Calu3 (cell line): ENCODE measurements at regions not wholly inside any gene's neighbourhood (a gene's known extent, or its start where the extent isn't known, plus 50 kb on each side); places are given as distances from the start of the nearest gene placed in this dataset.

ENCODE experiments used
- BruUV-seq: library from RNA; stranded (reverse); fragments of 400-500 nt; replicated peaks from 2 replicates; lab custom pipeline; 2021; lab: Mats Ljungman, UMichigan
- CTCF ChIA-PET: fragments of 300-600 bp; sonication (Branson Sonifier 250); formaldehyde crosslinking; loops from one replicate; lab custom pipeline; 2022; ENCODE audit warnings: antibody characterized with exemption; lab: Charles Lee
- DNase-seq: peaks from one replicate; pipeline ENCODE4 v3.0.0; 2022
- H3K27ac Mint-ChIP-seq: one replicate; pipeline ENCODE4 v1.8.0; 2022; ENCODE audit warnings: mixed read lengths; ENCODE audit not compliant: unreplicated experiment
- H3K27me3 Mint-ChIP-seq: one replicate; pipeline ENCODE4 v1.8.0; 2022; ENCODE audit warnings: mixed read lengths; ENCODE audit not compliant: unreplicated experiment
- H3K36me3 Mint-ChIP-seq: one replicate; pipeline ENCODE4 v1.8.0; 2022; ENCODE audit warnings: mild to moderate bottlenecking, moderate library complexity, mixed read lengths; ENCODE audit not compliant: insufficient read depth, unreplicated experiment
- H3K4me1 Mint-ChIP-seq: one replicate; pipeline ENCODE4 v1.8.0; 2022; ENCODE audit warnings: mild to moderate bottlenecking, low read depth, mixed read lengths; ENCODE audit not compliant: unreplicated experiment
- H3K4me3 Mint-ChIP-seq: one replicate; pipeline ENCODE4 v1.8.0; 2022; ENCODE audit warnings: mild to moderate bottlenecking, low read depth, moderate library complexity, mixed read lengths; ENCODE audit not compliant: unreplicated experiment
- H3K9me3 Mint-ChIP-seq: one replicate; pipeline ENCODE4 v1.8.0; 2022; ENCODE audit warnings: low read depth, mixed read lengths; ENCODE audit not compliant: unreplicated experiment
- intact Hi-C: fragments of 100-400 bp; cut with micrococcal nuclease; formaldehyde crosslinking; loops from one replicate; pipeline ENCODE4 v1.10.0; 2022; ENCODE audit not compliant: unreplicated experiment
- TF ChIP-seq, protein P1 (sequence below): fragments of 200-600 bp; IDR thresholded peaks from one replicate; pipeline ENCODE4 v1.8.0; 2022; ENCODE audit warnings: antibody characterized with exemption; ENCODE audit not compliant: unreplicated experiment

GRCh38 chr2:66753257-66753656 lies 318.3 kb downstream of the MEIS1 start:
- no peak for DNase-seq
- TF ChIP-seq, protein P1, sequence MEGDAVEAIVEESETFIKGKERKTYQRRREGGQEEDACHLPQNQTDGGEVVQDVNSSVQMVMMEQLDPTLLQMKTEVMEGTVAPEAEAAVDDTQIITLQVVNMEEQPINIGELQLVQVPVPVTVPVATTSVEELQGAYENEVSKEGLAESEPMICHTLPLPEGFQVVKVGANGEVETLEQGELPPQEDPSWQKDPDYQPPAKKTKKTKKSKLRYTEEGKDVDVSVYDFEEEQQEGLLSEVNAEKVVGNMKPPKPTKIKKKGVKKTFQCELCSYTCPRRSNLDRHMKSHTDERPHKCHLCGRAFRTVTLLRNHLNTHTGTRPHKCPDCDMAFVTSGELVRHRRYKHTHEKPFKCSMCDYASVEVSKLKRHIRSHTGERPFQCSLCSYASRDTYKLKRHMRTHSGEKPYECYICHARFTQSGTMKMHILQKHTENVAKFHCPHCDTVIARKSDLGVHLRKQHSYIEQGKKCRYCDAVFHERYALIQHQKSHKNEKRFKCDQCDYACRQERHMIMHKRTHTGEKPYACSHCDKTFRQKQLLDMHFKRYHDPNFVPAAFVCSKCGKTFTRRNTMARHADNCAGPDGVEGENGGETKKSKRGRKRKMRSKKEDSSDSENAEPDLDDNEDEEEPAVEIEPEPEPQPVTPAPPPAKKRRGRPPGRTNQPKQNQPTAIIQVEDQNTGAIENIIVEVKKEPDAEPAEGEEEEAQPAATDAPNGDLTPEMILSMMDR = no peak
- Mint-ChIP-seq H3K27ac (no peak overlapping the region), H3K9me3 (no peaks in the 10 kb centered on the region), H3K27me3 (no peaks in the 10 kb centered on the region), H3K4me3 (no peak overlapping the region), H3K36me3 (no peaks in the 10 kb centered on the region), H3K4me1 (no peaks in the 10 kb centered on the region)
- no TSS peak for BruUV-seq
- CTCF ChIA-PET = no interaction called here
- intact Hi-C loops = no loop called here

GRCh38 chr2:66753660-66754059 lies 318.7 kb downstream of the MEIS1 start:
- no TSS peak for BruUV-seq
- Mint-ChIP-seq H3K27ac (no peak overlapping the region), H3K27me3 (no peaks in the 10 kb centered on the region), H3K4me1 (no peaks in the 10 kb centered on the region), H3K9me3 (no peaks in the 10 kb centered on the region), H3K4me3 (no peak overlapping the region), H3K36me3 (no peaks in the 10 kb centered on the region)
- CTCF ChIA-PET = no interaction called here
- intact Hi-C loops = no loop called here
- TF ChIP-seq, protein P1 = no peak
- no peak for DNase-seq

DNA sequence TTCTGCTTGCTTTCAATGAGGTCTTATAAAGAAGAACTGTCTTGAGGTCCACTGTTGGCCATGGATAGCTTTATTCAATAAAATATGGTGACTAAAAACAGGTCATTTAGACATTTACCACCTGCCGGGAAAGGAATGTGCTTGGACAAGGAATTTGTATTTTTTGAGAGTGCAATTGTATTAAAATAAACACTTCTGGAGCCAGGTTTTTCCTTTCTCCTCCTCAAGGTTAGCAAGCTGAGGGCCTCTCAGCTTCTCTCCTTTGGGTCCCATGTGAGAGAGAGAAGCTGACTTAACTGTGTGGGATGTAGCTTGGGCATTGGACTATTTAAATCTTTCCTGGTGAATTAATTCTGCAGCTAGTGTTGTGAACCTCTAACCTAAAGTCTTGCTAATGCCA lies 321.0 kb downstream of the MEIS1 start:
- no peaks in the 10 kb centered on the region for H3K27me3 Mint-ChIP-seq
- intact Hi-C loops = no loop called here
- no peak overlapping the region for H3K4me3 Mint-ChIP-seq
- no peaks in the 10 kb centered on the region for H3K36me3 Mint-ChIP-seq
- no peaks in the 10 kb centered on the region for H3K4me1 Mint-ChIP-seq
- H3K9me3 Mint-ChIP-seq = no peaks in the 10 kb centered on the region
- DNase-seq = no peak
- TF ChIP-seq, protein P1 = no peak
- CTCF ChIA-PET = no interaction called here
- H3K27ac Mint-ChIP-seq = no peak overlapping the region
- BruUV-seq = no TSS peak

DNA sequence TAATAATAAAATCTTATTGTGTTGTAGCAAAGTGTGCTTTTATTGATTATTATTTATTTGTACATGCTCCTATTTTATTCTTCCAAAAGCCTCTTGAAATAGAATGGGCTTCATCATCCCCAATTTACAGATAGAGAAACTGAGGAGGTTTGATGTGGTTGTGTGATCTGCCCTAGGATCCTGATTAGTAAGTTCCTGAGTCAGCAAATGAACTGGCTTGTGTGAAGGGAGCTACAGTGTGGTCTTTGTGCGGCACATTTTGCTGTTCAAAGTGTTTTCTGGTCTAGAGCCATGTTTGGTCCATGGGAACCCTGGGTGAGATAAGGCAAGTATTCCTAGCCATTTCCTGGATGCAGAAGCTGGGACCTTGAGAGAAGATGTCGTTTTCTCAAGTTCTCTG lies 326.9 kb downstream of the MEIS1 start:
- no peak overlapping the region for H3K27ac Mint-ChIP-seq
- H3K9me3 Mint-ChIP-seq = no peaks in the 10 kb centered on the region
- no peaks in the 10 kb centered on the region for H3K36me3 Mint-ChIP-seq
- no peaks in the 10 kb centered on the region for H3K27me3 Mint-ChIP-seq
- no peak for DNase-seq
- intact Hi-C loops = no loop called here
- CTCF ChIA-PET = no interaction called here
- BruUV-seq = no TSS peak
- H3K4me1 Mint-ChIP-seq = no peaks in the 10 kb centered on the region
- TF ChIP-seq, protein P1 = no peak
- no peak overlapping the region for H3K4me3 Mint-ChIP-seq

DNA sequence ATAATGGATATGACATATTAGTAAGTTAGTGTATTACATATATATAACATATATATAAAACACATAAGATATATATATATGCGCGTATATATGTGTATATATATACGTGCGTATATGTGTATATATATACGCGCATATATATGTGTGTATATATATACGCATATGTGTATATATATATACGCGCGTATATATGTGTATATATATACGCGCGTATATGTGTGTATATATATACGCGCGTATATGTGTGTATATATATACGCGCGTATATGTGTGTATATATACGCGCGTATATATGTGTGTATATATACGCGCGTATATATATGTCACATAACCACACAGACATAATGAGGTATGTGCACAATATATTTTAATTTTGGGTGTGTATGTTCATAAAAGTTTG lies 327.8 kb downstream of the MEIS1 start:
- no peaks in the 10 kb centered on the region for H3K27me3 Mint-ChIP-seq
- H3K4me3 Mint-ChIP-seq = no peak overlapping the region
- intact Hi-C loops = no loop called here
- H3K9me3 Mint-ChIP-seq = no peaks in the 10 kb centered on the region
- H3K4me1 Mint-ChIP-seq = no peaks in the 10 kb centered on the region
- no peak for DNase-seq
- CTCF ChIA-PET = no interaction called here
- TF ChIP-seq, protein P1 = no peak
- no peak overlapping the region for H3K27ac Mint-ChIP-seq
- no peaks in the 10 kb centered on the region for H3K36me3 Mint-ChIP-seq
- BruUV-seq = no TSS peak
